ENCODE measurements at regions not wholly inside any gene's neighbourhood (a gene's known extent, or its start where the extent isn't known, plus 50 kb on each side); places are given as distances from the start of the nearest gene placed in this dataset.

DNA sequence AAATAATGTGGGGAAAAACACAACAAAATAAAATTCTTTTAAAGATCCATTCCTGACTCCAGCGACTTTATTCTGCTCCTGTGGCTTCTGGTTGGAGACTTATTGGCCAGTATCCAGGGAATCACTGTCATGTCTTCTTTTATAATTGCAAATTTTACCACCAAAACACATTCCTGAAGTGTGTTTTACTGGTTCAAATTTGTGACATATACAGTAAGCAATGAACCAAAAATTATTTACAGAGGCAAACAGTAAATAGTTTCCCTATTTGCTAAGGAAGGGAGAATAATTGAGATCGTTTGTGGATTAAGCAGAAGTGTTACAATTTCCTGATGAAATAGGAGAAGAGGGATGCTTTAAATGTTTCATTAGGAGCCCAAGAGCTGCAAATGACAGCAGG is 118.7 kb downstream of the ZNF281 start:
- TF ChIP-seq, protein P1, sequence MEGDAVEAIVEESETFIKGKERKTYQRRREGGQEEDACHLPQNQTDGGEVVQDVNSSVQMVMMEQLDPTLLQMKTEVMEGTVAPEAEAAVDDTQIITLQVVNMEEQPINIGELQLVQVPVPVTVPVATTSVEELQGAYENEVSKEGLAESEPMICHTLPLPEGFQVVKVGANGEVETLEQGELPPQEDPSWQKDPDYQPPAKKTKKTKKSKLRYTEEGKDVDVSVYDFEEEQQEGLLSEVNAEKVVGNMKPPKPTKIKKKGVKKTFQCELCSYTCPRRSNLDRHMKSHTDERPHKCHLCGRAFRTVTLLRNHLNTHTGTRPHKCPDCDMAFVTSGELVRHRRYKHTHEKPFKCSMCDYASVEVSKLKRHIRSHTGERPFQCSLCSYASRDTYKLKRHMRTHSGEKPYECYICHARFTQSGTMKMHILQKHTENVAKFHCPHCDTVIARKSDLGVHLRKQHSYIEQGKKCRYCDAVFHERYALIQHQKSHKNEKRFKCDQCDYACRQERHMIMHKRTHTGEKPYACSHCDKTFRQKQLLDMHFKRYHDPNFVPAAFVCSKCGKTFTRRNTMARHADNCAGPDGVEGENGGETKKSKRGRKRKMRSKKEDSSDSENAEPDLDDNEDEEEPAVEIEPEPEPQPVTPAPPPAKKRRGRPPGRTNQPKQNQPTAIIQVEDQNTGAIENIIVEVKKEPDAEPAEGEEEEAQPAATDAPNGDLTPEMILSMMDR (IDR thresholded peaks at IDR 0.05), result no peak
- TF ChIP-seq POLR2A (IDR thresholded peaks at IDR 0.05), result no peak
- TF ChIP-seq POLR2AphosphoS5 (IDR thresholded peaks at IDR 0.05), result no peak
